SK-MEL-5 (cell line): ENCODE measurements at regions not wholly inside any gene's neighbourhood (a gene's known extent, or its start where the extent isn't known, plus 50 kb on each side); places are given as distances from the start of the nearest gene placed in this dataset.

ENCODE experiments used
- DNase-seq: peaks from one replicate; pipeline ENCODE4 v3.0.0-alpha.2; 2016; ENCODE audit warnings: low read depth, low spot score
- in situ Hi-C: cut with HindIII; loops from 2 replicates; pipeline ENCODE4 v1.10.0; 2016; ENCODE audit warnings: low sequenced_read_pairs, high pct_unique_total_duplicates, low pct_unique_long_range_greater_than_20kb

DNA sequence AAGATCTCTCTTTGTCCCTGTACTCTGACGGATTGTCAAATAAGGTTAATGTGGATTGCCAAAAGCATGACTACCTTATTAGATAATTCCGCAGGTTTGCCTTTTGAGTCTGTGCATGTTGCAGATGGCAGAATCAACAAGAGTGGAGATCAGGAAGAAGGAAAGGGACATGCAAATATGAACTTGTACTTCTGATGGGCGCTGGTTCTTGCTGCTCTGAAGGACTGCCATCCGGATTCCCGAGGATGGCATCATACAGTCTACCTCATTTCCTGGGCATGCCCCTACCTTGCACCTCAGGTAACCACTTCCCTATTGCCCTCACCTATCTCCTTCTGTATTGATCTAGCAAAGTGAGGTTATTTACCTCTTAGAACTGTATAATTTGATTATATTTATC is 504.2 kb downstream of the ACTL7B start:
- in situ Hi-C loops: no loop called here

DNA sequence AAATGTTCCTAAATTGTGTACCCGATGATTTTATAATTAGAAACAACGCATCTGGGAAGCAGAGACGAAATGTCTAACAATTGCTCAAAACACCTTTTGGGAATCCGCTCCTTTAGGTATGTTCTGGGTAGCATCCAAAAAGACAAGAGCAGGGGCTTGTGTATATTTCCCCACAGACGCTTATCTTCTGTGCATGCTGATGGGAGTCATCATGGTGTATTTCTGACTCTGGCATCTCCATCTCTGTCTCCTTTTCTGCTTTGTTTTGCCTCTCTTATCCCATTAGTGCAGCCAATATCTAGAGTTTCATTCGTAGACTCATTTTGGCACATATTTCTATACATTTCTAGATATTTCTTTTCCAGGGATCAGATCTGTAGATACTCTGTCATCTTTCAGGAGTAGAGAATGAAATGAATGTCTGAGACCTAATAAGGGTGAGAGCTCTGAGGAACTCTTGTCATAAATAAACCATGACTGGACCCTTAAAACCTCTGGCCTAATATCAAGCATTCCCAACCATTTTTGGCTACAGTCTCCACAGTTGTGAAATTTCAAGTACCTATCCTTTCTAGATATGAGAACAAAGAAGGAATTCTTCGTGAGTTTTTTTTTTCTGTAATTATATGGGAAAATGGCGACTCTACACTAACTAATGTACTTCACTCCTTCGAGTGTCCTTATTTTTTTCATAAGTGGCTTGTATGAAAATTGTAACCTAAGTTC is 508.2 kb downstream of the ACTL7B start:
- DNase-seq: no peak
- in situ Hi-C loops: no loop called here

More for the DNA sequence above, 504.2 kb downstream of the ACTL7B start:
- DNase-seq: no peak

DNA sequence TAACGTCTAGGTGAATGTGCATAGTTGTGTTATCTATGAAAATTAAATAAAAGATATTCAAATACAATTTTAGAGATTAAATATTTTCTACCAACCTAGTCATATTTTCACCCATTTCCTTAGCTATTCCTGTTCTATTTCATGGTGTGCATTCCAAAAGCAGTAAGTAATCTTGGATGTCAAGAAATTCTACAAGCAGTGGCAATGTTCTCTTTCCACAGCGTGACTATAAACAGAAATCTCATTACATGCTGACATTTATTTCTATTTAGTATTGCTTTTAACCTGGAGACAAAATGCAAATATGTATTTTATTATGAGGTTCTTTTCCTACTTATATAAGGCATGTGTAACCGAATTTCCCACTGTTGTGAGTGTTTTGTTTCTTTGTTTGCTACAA is 510.0 kb downstream of the ACTL7B start:
- in situ Hi-C loops: no loop called here
- DNase-seq: no peak

DNA sequence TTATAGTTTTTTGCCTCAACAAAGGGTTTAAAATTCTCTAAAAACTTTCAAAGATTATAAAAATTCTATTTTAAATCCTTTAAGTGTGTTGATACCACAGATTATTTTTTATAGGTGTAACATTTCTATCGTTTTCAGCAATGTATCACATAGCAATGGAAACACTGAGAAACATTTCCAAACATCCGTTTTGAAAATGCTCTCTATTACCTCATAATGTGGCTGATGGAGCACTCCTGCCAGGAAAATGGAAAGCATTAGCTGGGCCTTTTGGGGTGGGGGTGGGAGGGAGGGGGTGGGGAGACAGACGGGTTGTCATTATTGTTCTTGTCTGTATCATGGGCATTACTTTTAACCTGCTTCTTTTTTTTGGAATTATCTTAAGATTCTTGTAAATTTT is 516.5 kb downstream of the ACTL7B start:
- in situ Hi-C loops: no loop called here
- DNase-seq: no peak

DNA sequence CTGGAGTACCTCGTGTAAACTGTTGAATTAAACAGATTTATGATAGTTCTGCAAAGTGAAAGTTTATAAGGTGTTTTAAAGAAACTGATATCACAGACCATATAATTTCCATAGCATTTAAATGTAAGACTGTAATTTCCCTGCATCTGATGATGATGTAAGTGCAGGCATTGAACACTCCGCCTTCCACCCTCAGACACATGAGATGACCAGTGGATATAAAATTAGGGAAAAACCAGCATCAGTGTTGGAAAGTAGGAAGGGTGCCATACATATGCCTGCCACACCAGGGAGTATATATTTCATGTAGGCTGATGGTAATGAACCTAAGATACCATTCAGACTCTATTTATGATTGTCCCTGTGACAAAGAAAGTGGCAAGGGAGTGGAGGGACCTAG is 519.2 kb downstream of the ACTL7B start:
- in situ Hi-C loops: no loop called here

DNA sequence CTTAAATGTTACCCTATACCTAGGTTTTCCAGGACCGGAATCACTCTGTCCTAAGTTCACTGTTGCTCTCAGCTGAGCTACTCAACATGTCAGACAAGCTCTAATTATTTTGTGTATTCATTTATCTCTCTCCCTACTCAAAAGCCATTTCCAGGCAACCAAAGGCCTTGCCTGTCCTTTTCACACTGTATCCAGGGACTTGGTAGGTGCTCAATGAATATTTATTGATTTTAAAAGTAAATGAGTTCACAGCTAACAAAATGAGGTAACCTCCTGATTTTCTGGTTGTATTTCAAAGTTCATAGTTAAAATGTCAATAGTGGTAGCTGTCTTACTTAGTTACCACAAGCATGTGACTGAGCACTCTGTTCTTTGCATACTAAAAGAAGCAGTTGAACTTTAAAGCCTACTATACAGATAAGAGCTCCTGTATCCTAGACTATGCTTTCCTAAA is 522.2 kb downstream of the ACTL7B start:
- DNase-seq: peak; percentile 20
- in situ Hi-C loops: no loop called here

More for the DNA sequence above, 519.2 kb downstream of the ACTL7B start:
- DNase-seq: no peak

DNA sequence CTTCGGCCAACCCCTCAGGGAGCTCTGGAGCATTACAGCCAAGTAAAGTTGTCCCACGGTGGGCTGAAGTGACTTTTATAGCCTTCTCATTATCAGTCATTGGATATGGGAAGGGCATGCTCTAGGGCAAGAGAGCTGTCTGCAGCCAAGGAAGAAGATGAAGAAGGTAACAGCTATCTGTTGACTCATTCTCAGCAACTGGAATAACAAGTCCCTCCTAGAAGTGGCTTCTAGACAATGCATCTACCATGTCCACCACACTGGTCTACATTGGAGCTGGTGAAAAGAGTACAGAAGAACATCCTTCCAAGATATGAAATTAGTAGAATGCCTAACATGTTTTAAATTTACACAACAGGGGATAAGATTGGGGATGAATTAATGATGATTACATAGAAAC is 524.2 kb downstream of the ACTL7B start:
- in situ Hi-C loops: no loop called here
- DNase-seq: no peak

DNA sequence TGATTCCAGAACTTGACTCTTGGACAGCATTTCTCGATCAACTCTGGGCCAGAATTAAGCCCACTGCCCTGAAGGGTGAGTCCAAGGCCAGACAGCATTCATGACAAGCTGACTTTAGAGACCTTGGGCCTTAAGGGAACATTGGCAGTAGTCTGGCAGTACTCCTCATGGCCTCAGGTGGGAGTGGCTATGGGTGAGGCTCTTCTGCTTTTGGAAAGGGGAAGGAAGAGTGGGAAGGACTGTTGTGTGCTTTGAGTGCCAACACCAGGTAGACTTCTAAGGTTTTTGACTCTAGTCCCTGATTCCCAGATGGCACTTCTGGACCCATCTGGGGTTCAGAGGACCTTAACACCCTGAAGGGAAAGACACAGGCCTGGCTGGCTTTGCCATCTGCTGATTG is 530.4 kb downstream of the ACTL7B start:
- in situ Hi-C loops: no loop called here
- no peak for DNase-seq

DNA sequence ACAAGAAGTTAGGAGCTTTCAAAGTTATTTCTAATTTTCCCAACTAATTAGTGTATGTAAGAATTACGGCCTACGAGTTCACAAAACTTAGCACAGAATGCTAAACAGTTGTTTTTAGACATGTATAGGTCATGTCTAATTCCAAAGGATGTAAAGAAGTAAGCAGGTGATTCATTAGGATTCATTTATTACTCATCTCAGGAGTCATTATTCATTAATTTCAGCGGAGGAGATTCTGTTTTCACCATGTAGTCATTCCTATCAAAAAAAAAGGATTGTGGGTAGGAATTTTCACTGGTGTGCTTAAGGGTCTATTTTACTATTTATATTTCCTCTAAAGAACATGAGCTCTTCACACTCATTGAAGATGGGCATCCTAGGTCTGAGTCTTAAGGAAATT is 532.2 kb downstream of the ACTL7B start:
- no peak for DNase-seq
- in situ Hi-C loops: no loop called here

DNA sequence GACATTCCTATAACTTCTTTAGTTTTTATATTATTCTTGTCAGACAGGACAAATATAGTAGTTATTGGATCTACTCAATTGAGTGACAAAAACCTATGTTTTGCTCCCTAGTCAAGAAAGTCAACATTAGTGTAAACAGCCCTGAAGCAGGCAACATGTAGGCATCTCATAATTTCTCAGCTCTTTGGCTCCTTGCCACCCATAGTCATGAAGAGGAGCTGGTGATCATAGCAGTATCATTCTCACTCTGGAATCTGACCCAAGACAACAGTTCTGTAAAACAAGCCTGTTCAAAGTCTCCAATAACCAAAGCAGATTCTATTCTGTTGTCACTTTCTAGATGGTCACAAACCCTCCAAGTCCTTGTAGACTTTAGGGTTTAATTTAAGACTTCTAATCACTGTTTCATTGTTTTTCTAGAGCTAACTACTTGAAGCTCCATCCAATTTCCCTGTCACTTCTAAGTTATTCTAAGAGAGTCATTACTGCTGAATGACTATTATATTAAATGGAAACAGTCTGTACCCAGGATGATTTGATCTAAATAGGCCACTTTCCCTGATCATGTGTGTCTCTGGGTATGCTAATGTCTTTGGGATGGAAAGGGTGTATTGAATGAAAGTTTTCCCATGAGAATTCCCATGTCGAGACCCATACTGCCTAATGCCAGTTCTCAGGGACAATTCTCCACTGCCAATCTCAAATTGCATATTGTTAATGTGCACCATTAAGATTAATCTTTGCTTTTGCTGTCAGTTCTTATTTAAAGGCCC is 533.3 kb downstream of the ACTL7B start:
- DNase-seq: no peak
- in situ Hi-C loops: no loop called here

DNA sequence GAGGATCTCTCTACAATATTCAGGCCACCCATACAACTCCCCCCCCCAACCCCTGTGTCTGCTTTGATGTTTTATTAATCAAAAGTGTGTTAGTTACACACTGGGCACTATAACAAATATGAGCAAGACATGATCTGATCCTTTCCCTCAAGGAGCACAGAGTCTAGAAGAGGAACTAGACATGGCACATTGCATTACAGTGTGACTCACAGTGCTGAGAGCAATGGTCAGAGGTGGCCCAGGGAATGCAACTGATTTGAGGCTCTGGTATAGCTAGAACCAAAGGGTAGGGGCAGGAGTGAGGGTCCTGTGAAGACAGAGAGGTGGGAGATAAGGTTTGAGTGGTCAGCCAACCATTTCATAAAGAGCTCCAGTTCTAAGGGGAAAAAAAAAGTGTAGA is 539.2 kb downstream of the ACTL7B start:
- in situ Hi-C loops: no loop called here
- no peak for DNase-seq

DNA sequence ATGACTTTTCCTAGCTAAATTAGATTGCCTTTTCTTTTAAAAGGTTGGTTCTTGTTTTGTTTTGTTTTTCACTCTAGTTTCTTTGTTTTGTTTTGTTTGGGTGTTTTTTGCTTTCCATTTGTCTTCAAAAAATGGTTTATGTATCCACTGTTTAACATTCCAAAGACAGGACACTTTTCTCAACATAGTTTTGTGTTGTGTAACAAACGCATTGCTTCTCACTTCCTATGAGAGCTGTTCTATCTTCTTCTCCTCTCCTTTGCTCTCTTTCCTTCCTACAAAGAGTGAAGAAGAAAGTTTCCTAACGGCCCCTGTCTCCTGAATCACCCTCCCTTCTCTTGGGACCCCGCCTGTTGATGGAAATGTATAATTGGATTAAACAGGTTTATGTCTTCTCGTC is 539.7 kb downstream of the ACTL7B start:
- in situ Hi-C loops: no loop called here
- no peak for DNase-seq

DNA sequence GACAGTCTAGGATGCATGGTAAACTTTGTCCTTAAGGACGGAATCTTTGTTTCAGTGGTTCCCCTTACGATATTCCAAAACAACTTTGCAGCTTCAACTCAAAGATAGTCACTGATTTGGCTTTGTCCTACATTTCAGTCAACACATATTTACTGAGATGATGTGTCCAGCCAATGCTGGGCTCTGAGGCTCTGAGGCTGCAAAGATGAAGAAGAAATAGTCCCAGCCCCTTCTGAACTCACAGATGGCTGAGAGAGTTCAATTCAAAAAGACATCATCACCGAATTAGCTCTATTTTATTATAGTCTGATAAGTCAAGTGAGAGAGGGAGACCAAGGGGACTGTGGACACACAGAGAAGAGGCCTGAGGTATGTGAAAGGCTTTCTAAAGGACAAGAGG is 544.0 kb downstream of the ACTL7B start:
- DNase-seq: no peak
- in situ Hi-C loops: no loop called here

DNA sequence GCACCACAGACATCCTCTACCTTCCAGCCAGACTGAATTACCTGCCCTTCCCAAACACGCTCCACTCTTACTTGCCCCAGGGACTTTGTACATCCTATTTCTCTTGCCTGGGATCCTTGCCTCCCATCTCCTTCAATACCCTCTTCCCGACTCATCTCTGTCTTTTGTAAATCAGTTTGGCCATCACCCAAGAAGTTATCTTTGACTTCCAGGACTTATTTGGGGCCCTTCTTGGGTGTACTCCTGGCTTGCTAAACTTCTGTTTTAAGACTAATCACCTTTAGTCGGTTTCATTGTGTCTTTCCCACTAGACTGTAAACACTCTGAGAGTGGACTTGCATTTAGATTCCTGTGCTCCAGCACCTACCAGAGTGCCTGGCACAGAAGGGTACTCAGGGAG is 545.6 kb downstream of the ACTL7B start:
- no peak for DNase-seq
- in situ Hi-C loops: no loop called here

DNA sequence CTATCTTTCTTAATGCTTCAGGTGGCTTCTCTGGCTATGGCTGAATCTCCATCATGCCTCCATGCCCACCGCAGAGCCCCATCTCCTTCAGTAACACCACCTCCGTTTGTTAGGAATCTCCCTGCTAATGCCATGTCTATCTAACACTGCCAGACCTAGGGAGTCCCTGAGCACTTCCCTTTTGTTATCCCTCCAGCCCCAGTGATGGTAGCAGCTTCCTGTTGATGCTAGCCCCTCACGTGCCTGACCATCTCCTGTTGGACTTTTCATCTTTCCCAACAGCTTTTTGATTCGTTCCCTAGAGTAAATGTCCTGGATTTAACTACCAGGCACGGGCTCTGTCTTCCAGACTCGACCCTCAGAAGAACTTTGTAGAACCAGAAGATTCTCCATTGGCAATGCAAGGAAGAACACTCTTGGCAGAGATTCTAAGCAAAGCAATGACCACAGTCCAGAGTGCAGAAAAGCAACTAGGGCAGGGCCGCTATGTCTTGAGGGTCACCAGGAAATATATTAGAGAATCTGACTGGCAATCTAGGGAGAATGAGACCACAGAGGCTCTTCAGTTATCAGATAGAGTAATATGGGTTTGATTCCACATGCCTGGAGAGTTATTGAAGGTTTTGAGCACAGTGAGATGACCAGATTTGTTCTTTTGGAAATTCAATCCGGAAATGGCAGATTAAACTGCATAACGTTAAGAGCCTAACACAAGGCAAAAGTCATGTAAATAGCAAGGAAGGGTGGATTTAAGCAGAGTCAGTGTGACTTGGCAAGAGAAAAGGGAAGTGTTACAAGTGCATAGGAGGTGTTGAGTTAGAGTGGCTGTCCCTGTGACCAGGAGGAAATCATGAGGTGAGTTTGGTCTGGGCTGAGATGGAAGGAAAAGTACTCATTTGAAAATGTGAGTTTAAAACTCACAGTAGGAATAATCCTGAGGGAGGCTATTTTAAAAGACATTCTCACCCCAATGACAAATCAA is 555.2 kb downstream of the ACTL7B start:
- in situ Hi-C loops: no loop called here
- no peak for DNase-seq

DNA sequence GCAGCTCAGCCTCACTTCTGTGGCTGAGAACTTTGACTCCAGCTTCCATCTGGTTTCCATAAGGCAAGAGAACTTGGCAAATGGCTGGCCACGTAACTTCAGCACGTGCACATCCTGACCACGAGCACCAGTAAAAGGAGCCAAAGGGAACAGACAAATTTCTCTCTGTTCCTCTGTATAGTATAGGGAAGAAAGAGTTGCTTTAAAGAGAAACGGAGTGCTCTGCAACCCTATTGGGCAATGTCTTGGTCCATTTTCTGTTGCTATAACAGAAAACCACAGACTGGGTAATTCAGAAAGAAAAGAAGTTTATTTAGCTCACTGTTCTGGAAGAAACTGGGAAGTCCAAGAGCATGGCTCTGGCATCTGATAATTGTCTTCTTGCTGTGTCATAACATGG is 558.7 kb downstream of the ACTL7B start:
- in situ Hi-C loops: no loop called here
- peak; percentile 49 for DNase-seq

DNA sequence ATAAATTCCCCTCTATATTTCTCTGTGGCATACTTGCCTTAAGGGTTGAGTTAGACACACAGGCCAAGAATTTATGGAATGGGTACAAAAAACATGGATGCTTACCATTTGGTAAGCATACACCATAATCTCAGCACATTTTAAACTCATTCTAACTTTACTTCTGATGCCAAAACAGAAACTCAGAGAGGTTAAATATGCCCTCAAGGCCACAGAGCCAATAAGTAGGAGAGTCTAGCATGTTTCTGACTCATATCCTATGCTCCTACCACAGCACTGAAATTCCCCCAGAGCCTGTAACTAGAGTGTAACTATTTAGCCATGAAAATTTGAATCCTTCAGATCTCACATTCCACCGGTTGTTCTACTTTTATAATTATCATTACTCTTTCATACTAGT is 559.7 kb downstream of the ACTL7B start:
- in situ Hi-C loops: no loop called here
- peak; percentile 33 for DNase-seq

DNA sequence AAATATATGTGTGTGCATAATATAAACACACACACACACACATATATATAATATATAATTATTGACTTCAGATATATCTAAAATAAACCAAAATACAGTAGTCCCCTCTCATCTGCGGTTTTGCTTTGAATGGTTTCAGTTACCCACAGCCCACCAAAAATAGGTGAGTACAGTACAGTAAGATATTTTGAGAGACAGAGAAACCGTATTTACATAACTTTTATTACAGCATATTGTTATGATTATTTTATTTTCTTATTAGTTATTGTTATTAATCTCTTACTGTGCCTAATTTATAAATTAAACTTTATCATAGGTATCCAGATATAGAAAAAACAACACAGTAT is 564.2 kb downstream of the ACTL7B start:
- in situ Hi-C loops: no loop called here

More for the DNA sequence above, 564.2 kb downstream of the ACTL7B start:
- no peak for DNase-seq
